ENCODE measurements at regions not wholly inside any gene's neighbourhood (a gene's known extent, or its start where the extent isn't known, plus 50 kb on each side); places are given as distances from the start of the nearest gene placed in this dataset.
A peak's percentile ranks its signal among the peaks of the same experiment; 100 is the strongest.

GRCh38 chr2:146363731-146364130 is 1481.1 kb upstream of the ACVR2A start:
- no peaks in the 10 kb centered on the region for H3K4me1 ChIP-seq (ENCODE audit: insufficient read depth, low read length, poor library complexity, severe bottlenecking)
- TF ChIP-seq, protein P1, sequence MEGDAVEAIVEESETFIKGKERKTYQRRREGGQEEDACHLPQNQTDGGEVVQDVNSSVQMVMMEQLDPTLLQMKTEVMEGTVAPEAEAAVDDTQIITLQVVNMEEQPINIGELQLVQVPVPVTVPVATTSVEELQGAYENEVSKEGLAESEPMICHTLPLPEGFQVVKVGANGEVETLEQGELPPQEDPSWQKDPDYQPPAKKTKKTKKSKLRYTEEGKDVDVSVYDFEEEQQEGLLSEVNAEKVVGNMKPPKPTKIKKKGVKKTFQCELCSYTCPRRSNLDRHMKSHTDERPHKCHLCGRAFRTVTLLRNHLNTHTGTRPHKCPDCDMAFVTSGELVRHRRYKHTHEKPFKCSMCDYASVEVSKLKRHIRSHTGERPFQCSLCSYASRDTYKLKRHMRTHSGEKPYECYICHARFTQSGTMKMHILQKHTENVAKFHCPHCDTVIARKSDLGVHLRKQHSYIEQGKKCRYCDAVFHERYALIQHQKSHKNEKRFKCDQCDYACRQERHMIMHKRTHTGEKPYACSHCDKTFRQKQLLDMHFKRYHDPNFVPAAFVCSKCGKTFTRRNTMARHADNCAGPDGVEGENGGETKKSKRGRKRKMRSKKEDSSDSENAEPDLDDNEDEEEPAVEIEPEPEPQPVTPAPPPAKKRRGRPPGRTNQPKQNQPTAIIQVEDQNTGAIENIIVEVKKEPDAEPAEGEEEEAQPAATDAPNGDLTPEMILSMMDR (conservative IDR thresholded peaks at IDR 0.05; ENCODE audit: low read depth, low read length): no peak
- TF ChIP-seq EZH2 (IDR thresholded peaks at IDR 0.05; ENCODE audit: borderline replicate concordance, low read depth, low read length, poor library complexity, severe bottlenecking): no peak
- H3K9me3 ChIP-seq (ENCODE audit: low read depth, low read length, poor library complexity, severe bottlenecking): no peaks in the 10 kb centered on the region
- CTCF ChIA-PET: no interaction called here
- intact Hi-C loops (cut with micrococcal nuclease; ENCODE audit: unreplicated experiment): no loop called here
- DNase-seq (ENCODE audit: low spot score): peak; percentile 1
- H3K4me3 ChIP-seq (ENCODE audit: low read depth, low read length, poor library complexity, severe bottlenecking): no peak overlapping the region
- BruUV-seq (replicated peaks): no TSS peak
- POLR2A ChIA-PET (ENCODE audit: low non-redundant PET): no interaction called here
- no peak overlapping the region for H3K27ac ChIP-seq (ENCODE audit: low read depth, low read length, poor library complexity, severe bottlenecking)
- H3K27me3 ChIP-seq (replicated peaks; ENCODE audit: insufficient read depth, low read depth, low read length, poor library complexity): no peaks in the 10 kb centered on the region
- no peaks in the 10 kb centered on the region for H3K36me3 ChIP-seq (ENCODE audit: insufficient read depth, low read length, poor library complexity, severe bottlenecking)

DNA sequence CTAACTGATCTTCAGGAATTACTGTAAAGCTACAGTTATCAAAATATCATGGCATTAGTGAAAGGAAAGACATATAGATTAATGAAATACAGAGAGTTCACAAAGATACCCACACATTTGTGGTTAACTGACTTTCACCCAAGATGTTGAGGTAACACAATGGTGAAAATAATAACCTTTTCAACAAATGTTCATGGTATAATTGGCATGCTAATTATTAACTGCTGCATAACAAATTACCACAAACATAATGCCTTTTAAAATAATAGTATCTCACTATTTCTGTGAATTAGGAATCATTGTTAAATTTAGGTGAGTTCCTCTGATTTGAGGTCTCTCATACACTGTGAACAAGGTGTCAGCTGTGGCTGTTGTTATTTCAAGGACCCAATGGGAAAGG is 1493.1 kb upstream of the ACVR2A start:
- no peaks in the 10 kb centered on the region for H3K27me3 ChIP-seq (replicated peaks; ENCODE audit: insufficient read depth, low read depth, low read length, poor library complexity)
- intact Hi-C loops (cut with micrococcal nuclease; ENCODE audit: unreplicated experiment): no loop called here
- H3K9me3 ChIP-seq (ENCODE audit: low read depth, low read length, poor library complexity, severe bottlenecking): no peaks in the 10 kb centered on the region
- ChIA-PET POLR2A (ENCODE audit: low non-redundant PET) (no interaction called here), CTCF (no interaction called here)
- no peak overlapping the region for H3K27ac ChIP-seq (ENCODE audit: low read depth, low read length, poor library complexity, severe bottlenecking)
- no TSS peak for BruUV-seq (replicated peaks)
- H3K4me3 ChIP-seq (ENCODE audit: low read depth, low read length, poor library complexity, severe bottlenecking): no peak overlapping the region
- H3K4me1 ChIP-seq (ENCODE audit: insufficient read depth, low read length, poor library complexity, severe bottlenecking): no peaks in the 10 kb centered on the region
- TF ChIP-seq, protein P1 (conservative IDR thresholded peaks at IDR 0.05; ENCODE audit: low read depth, low read length): no peak
- TF ChIP-seq EZH2 (IDR thresholded peaks at IDR 0.05; ENCODE audit: borderline replicate concordance, low read depth, low read length, poor library complexity, severe bottlenecking): no peak
- no peaks in the 10 kb centered on the region for H3K36me3 ChIP-seq (ENCODE audit: insufficient read depth, low read length, poor library complexity, severe bottlenecking)
- DNase-seq (ENCODE audit: low spot score): no peak

DNA sequence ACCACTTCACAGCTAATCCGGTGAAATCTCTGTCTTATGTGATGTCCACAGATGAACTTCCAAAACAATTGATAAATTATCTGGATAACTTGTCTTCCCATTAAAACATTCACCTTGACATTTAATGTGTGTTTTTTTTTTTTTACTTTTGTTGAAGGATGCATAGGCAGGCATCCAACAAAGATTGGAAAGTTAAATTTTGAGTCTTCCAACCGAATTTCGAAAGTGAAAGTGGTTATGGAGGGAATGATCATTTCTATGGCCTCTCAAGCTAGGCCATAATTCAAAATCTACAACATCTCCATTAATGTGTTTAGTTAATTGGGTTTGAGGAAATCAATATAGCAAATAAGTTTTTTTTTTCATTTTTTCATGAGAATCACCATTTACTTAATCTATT is 1495.5 kb upstream of the ACVR2A start:
- Histone ChIP-seq H3K27ac (ENCODE audit: low read depth, low read length, poor library complexity, severe bottlenecking) (no peak overlapping the region), H3K9me3 (ENCODE audit: low read depth, low read length, poor library complexity, severe bottlenecking) (no peaks in the 10 kb centered on the region), H3K4me1 (ENCODE audit: insufficient read depth, low read length, poor library complexity, severe bottlenecking) (no peaks in the 10 kb centered on the region), H3K36me3 (ENCODE audit: insufficient read depth, low read length, poor library complexity, severe bottlenecking) (no peaks in the 10 kb centered on the region), H3K27me3 (replicated peaks; ENCODE audit: insufficient read depth, low read depth, low read length, poor library complexity) (no peaks in the 10 kb centered on the region), H3K4me3 (ENCODE audit: low read depth, low read length, poor library complexity, severe bottlenecking) (no peak overlapping the region)
- intact Hi-C loops (cut with micrococcal nuclease; ENCODE audit: unreplicated experiment): no loop called here
- DNase-seq (ENCODE audit: low spot score): no peak
- no TSS peak for BruUV-seq (replicated peaks)
- CTCF ChIA-PET: no interaction called here
- POLR2A ChIA-PET (ENCODE audit: low non-redundant PET): no interaction called here
- TF ChIP-seq, protein P1 (conservative IDR thresholded peaks at IDR 0.05; ENCODE audit: low read depth, low read length): no peak
- no peak for TF ChIP-seq EZH2 (IDR thresholded peaks at IDR 0.05; ENCODE audit: borderline replicate concordance, low read depth, low read length, poor library complexity, severe bottlenecking)
